Caco-2 (cell line): ENCODE measurements at regions not wholly inside any gene's neighbourhood (a gene's known extent, or its start where the extent isn't known, plus 50 kb on each side); places are given as distances from the start of the nearest gene placed in this dataset.

Experiments
- BruUV-seq: library from RNA; stranded (reverse); fragments of 400-500 nt; replicated peaks from 2 replicates; lab custom pipeline; 2021; lab: Mats Ljungman, UMichigan
- CTCF ChIA-PET: fragments of 300-600 bp; sonication (Branson Sonifier 250); formaldehyde crosslinking; loops from one replicate; lab custom pipeline; 2022; ENCODE audit warnings: antibody characterized with exemption; lab: Charles Lee
- POLR2A ChIA-PET: fragments of 300-600 bp; sonication (Branson Sonifier 250); formaldehyde crosslinking; loops from one replicate; lab custom pipeline; 2022; ENCODE audit warnings: antibody characterized with exemption; lab: Charles Lee
- DNase-seq, 2 experiments: peaks; one replicate each; pipeline versions ENCODE4 v3.0.0 to v3.0.0-alpha.2; 2020 to 2022
- H3K27me3 ChIP-seq: replicated peaks from 2 replicates; pipeline ENCODE4 v1.6.0; 2011; ENCODE audit warnings: low read length; ENCODE audit not compliant: control insufficient read depth, insufficient read depth
- H3K36me3 ChIP-seq: 2 replicates; pipeline ENCODE4 v1.5.1; 2011; ENCODE audit warnings: low read length; ENCODE audit not compliant: control insufficient read depth, insufficient read depth
- H3K4me1 ChIP-seq: fragments of 250-450 bp; sonication (Bioruptor Pico); 2 replicates; pipeline ENCODE4 v1.5.1; 2020; ENCODE audit warnings: mild to moderate bottlenecking
- H3K4me3 ChIP-seq: 2 replicates; pipeline ENCODE4 v1.5.1; 2011; ENCODE audit warnings: low read depth, mild to moderate bottlenecking, control low read depth, low read length
- H3K9me3 ChIP-seq: fragments of 250-450 bp; sonication (Bioruptor Pico); 2 replicates; pipeline ENCODE4 v1.5.1; 2020; ENCODE audit warnings: mild to moderate bottlenecking, moderate library complexity
- H3K27ac Mint-ChIP-seq: one replicate; pipeline ENCODE4 v1.8.0; 2022; ENCODE audit warnings: mixed read lengths; ENCODE audit not compliant: unreplicated experiment
- H3K27me3 Mint-ChIP-seq: one replicate; pipeline ENCODE4 v1.8.0; 2022; ENCODE audit warnings: mixed read lengths; ENCODE audit not compliant: insufficient read depth, unreplicated experiment
- H3K36me3 Mint-ChIP-seq: one replicate; pipeline ENCODE4 v1.8.0; 2022; ENCODE audit warnings: mild to moderate bottlenecking, mixed read lengths; ENCODE audit not compliant: insufficient read depth, unreplicated experiment
- H3K4me1 Mint-ChIP-seq: one replicate; pipeline ENCODE4 v1.8.0; 2022; ENCODE audit warnings: low read depth, mixed read lengths; ENCODE audit not compliant: unreplicated experiment
- H3K4me3 Mint-ChIP-seq: one replicate; pipeline ENCODE4 v1.8.0; 2022; ENCODE audit warnings: mild to moderate bottlenecking, moderate library complexity, mixed read lengths; ENCODE audit not compliant: unreplicated experiment
- H3K9me3 Mint-ChIP-seq: one replicate; pipeline ENCODE4 v1.8.0; 2022; ENCODE audit warnings: mixed read lengths; ENCODE audit not compliant: unreplicated experiment
- CTCF ChIP-seq, 2 experiments: fragments of 200-600 bp in 1 of 2; IDR thresholded peaks; 1 replicate in 1 of 2; 2 replicates in 1 of 2; pipeline versions ENCODE4 v1.5.1 to v1.8.0; 2011 to 2022; ENCODE audit warnings: antibody characterized with exemption in 1 of 2, control low read depth in 1 of 2, inconsistent platforms in 1 of 2, low read depth in 1 of 2, low read length in 1 of 2, mild to moderate bottlenecking in 1 of 2, moderate library complexity in 1 of 2; ENCODE audit not compliant: insufficient read depth in 1 of 2, severe bottlenecking in 1 of 2, unreplicated experiment in 1 of 2
- intact Hi-C: fragments of 100-400 bp; cut with micrococcal nuclease; formaldehyde crosslinking; loops from one replicate; pipeline ENCODE4 v1.10.0; 2022; ENCODE audit not compliant: unreplicated experiment

GRCh38 chr20:39146394-39146793 lies 184.2 kb downstream of the DHX35 start:
- Histone ChIP-seq H3K27me3 (0 out of 2 replicates have a peak, but pooled peaks cover 2% of the 10 kb centered on the region), H3K4me1 (peaks cover 5% of the 10 kb centered on the region; the same call in 1 of the 2 replicates), H3K36me3 (no peaks in the 10 kb centered on the region), H3K4me3 (no peak overlapping the region), H3K9me3 (no peaks in the 10 kb centered on the region)
- Mint-ChIP-seq H3K4me1 (peaks cover 8% of the 10 kb centered on the region), H3K36me3 (no peaks in the 10 kb centered on the region), H3K4me3 (no peak overlapping the region), H3K9me3 (peaks cover 10% of the 10 kb centered on the region), H3K27ac (no peak overlapping the region), H3K27me3 (peaks cover 10% of the 10 kb centered on the region)
- TF ChIP-seq CTCF (IDR thresholded peaks at IDR 0.05; ENCODE audit: insufficient read depth in 1 of 2, low read depth in 1 of 2, low read length in 1 of 2, severe bottlenecking in 1 of 2, unreplicated experiment in 1 of 2): no peak
- no TSS peak for BruUV-seq
- ChIA-PET CTCF (no interaction called here), POLR2A (no interaction called here)
- DNase-seq: no peak
- intact Hi-C loops: no loop called here

GRCh38 chr20:39145921-39146320 lies 183.8 kb downstream of the DHX35 start:
- peaks cover 8% of the 10 kb centered on the region for H3K4me1 Mint-ChIP-seq
- BruUV-seq: no TSS peak
- ChIA-PET CTCF (no interaction called here), POLR2A (no interaction called here)
- H3K27me3 ChIP-seq: peaks cover 4% of the 10 kb centered on the region; the same call in 1 of the 2 replicates
- peaks cover 10% of the 10 kb centered on the region for H3K27me3 Mint-ChIP-seq
- H3K4me1 ChIP-seq: peaks cover 5% of the 10 kb centered on the region; the same call in 1 of the 2 replicates
- no peaks in the 10 kb centered on the region for H3K36me3 ChIP-seq
- no peaks in the 10 kb centered on the region for H3K36me3 Mint-ChIP-seq
- H3K9me3 Mint-ChIP-seq: peaks cover 10% of the 10 kb centered on the region
- no peak for DNase-seq
- no peak overlapping the region for H3K4me3 ChIP-seq
- no peak for TF ChIP-seq CTCF (IDR thresholded peaks at IDR 0.05; ENCODE audit: insufficient read depth in 1 of 2, low read depth in 1 of 2, low read length in 1 of 2, severe bottlenecking in 1 of 2, unreplicated experiment in 1 of 2)
- H3K9me3 ChIP-seq: no peaks in the 10 kb centered on the region
- no peak overlapping the region for H3K4me3 Mint-ChIP-seq
- intact Hi-C loops: no loop called here
- H3K27ac Mint-ChIP-seq: no peak overlapping the region

- Mint-ChIP-seq H3K9me3 (peaks cover 10% of the 10 kb centered on the region), H3K4me1 (peaks cover 8% of the 10 kb centered on the region), H3K36me3 (no peaks in the 10 kb centered on the region), H3K4me3 (no peak overlapping the region), H3K27ac (no peak overlapping the region), H3K27me3 (peaks cover 12% of the 10 kb centered on the region)
- intact Hi-C loops: no loop called here
- no peak for DNase-seq
- TF ChIP-seq CTCF (IDR thresholded peaks at IDR 0.05; ENCODE audit: insufficient read depth in 1 of 2, low read depth in 1 of 2, low read length in 1 of 2, severe bottlenecking in 1 of 2, unreplicated experiment in 1 of 2): no peak
- no TSS peak for BruUV-seq
- Histone ChIP-seq H3K36me3 (no peaks in the 10 kb centered on the region), H3K4me3 (no peak overlapping the region), H3K9me3 (no peaks in the 10 kb centered on the region), H3K4me1 (peaks cover 5% of the 10 kb centered on the region; the same call in 1 of the 2 replicates), H3K27me3 (peaks cover 5% of the 10 kb centered on the region; the same call in 1 of the 2 replicates)
- POLR2A ChIA-PET: no interaction called here
- CTCF ChIA-PET: no interaction called here
Observed at GRCh38 chr20:39144757-39145156, 182.6 kb downstream of the DHX35 start.
